NK-92 treated with Interleukin-12 subunit alpha and Interleukin-12 subunit beta, amount 100 ng/mL, for 24 hours (cell line): ENCODE measurements at regions not wholly inside any gene's neighbourhood (a gene's known extent, or its start where the extent isn't known, plus 50 kb on each side); places are given as distances from the start of the nearest gene placed in this dataset.

Experiments used
- DNase-seq: peaks from one replicate; lab custom pipeline; 2025; lab: John Stamatoyannopoulos, UW

GRCh38 chr2:17068021-17068420 is 402.4 kb upstream of the CYRIA start:
- DNase-seq: no peak

- no peak for DNase-seq
Measured at GRCh38 chr2:17065536-17065935, 399.9 kb upstream of the CYRIA start.

- DNase-seq: no peak
Measured at GRCh38 chr2:17061028-17061427, 395.4 kb upstream of the CYRIA start.

GRCh38 chr2:17059458-17059857 is 393.8 kb upstream of the CYRIA start:
- no peak for DNase-seq

- no peak for DNase-seq
Measured at GRCh38 chr2:17058772-17059402, 393.3 kb upstream of the CYRIA start.

- no peak for DNase-seq
Measured at GRCh38 chr2:17057109-17058017, 391.7 kb upstream of the CYRIA start.

GRCh38 chr2:17056236-17056635 is 390.6 kb upstream of the CYRIA start:
- no peak for DNase-seq

GRCh38 chr2:17052001-17052400 is 386.4 kb upstream of the CYRIA start:
- DNase-seq: no peak

- no peak for DNase-seq
Measured at GRCh38 chr2:17051538-17051937, 385.9 kb upstream of the CYRIA start.

GRCh38 chr2:17043173-17043572 is 377.5 kb upstream of the CYRIA start:
- DNase-seq: no peak

- no peak for DNase-seq
Measured at GRCh38 chr2:17036361-17036760, 370.7 kb upstream of the CYRIA start.

- no peak for DNase-seq
Measured at GRCh38 chr2:17035010-17035409, 369.4 kb upstream of the CYRIA start.

- no peak for DNase-seq
Measured at GRCh38 chr2:17030047-17030446, 364.4 kb upstream of the CYRIA start.

GRCh38 chr2:17012297-17012696 is 346.7 kb upstream of the CYRIA start:
- DNase-seq: no peak

GRCh38 chr2:17010104-17010503 is 344.5 kb upstream of the CYRIA start:
- no peak for DNase-seq

GRCh38 chr2:17000184-17000482 is 334.5 kb upstream of the CYRIA start:
- DNase-seq: no peak

- DNase-seq: no peak
Measured at GRCh38 chr2:16999347-17000183, 333.9 kb upstream of the CYRIA start.

GRCh38 chr2:16978301-16978700 is 312.7 kb upstream of the CYRIA start:
- no peak for DNase-seq

GRCh38 chr2:16974688-16975087 is 309.1 kb upstream of the CYRIA start:
- DNase-seq: no peak

- no peak for DNase-seq
Measured at GRCh38 chr2:16973586-16974286, 308.1 kb upstream of the CYRIA start.

- DNase-seq: no peak
Measured at GRCh38 chr2:16972276-16972675, 306.6 kb upstream of the CYRIA start.

GRCh38 chr2:16971722-16972234 is 306.1 kb upstream of the CYRIA start:
- no peak for DNase-seq
